GM12872 (cell line): ENCODE measurements at regions not wholly inside any gene's neighbourhood (a gene's known extent, or its start where the extent isn't known, plus 50 kb on each side); places are given as distances from the start of the nearest gene placed in this dataset.

Experiments used
- CTCF ChIP-seq: IDR thresholded peaks from 3 replicates; pipeline ENCODE4 v1.5.1; 2011; ENCODE audit warnings: low read depth, mild to moderate bottlenecking, low read length, moderate library complexity; ENCODE audit not compliant: insufficient read depth

- no peak for TF ChIP-seq CTCF
These were observed 246.3 kb downstream of the RBFOX3 start for GRCh38 chr17:79364315-79365094.

GRCh38 chr17:79363552-79364275 lies 247.1 kb downstream of the RBFOX3 start:
- no peak for TF ChIP-seq CTCF

- TF ChIP-seq CTCF = no peak
These were observed 248.0 kb downstream of the RBFOX3 start for GRCh38 chr17:79362772-79363305.

GRCh38 chr17:79361873-79362771 lies 248.7 kb downstream of the RBFOX3 start:
- TF ChIP-seq CTCF = no peak

- TF ChIP-seq CTCF = no peak
These were observed 249.6 kb downstream of the RBFOX3 start for GRCh38 chr17:79361221-79361734.

GRCh38 chr17:79360196-79360595 lies 250.7 kb downstream of the RBFOX3 start:
- TF ChIP-seq CTCF = no peak
